H54 (cell line): ENCODE measurements at regions not wholly inside any gene's neighbourhood (a gene's known extent, or its start where the extent isn't known, plus 50 kb on each side); places are given as distances from the start of the nearest gene placed in this dataset.

Experiments
- DNase-seq: peaks from one replicate; pipeline ENCODE4 v3.0.0; 2011; ENCODE audit warnings: low spot score, mixed read lengths; ENCODE audit not compliant: insufficient read length
- FAIRE-seq: peaks from 3 replicates; lab custom pipeline; 2011; peaks lifted over from hg19 to GRCh38; lab: Jason Lieb, UNC
- POLR2A ChIP-seq: IDR thresholded peaks from 2 replicates; pipeline ENCODE4 v1.6.1; 2011; ENCODE audit warnings: low read depth, mild to moderate bottlenecking, low read length

GRCh38 chr11:26777372-26777808 is 55.5 kb upstream of the SLC5A12 start:
- TF ChIP-seq POLR2A: no peak
- no peak for FAIRE-seq
- DNase-seq: no peak

GRCh38 chr11:26778000-26778757 is 56.3 kb upstream of the SLC5A12 start:
- peak; percentile 11 for FAIRE-seq
- no peak for TF ChIP-seq POLR2A
- no peak for DNase-seq

GRCh38 chr11:26779074-26779865 is 57.4 kb upstream of the SLC5A12 start:
- FAIRE-seq (no peak), DNase-seq (no peak)
- TF ChIP-seq POLR2A: no peak

- FAIRE-seq: no peak
- no peak for TF ChIP-seq POLR2A
- DNase-seq: no peak
These were observed 58.7 kb upstream of the SLC5A12 start for GRCh38 chr11:26780376-26781085.

GRCh38 chr11:26782220-26782965 is 60.5 kb upstream of the SLC5A12 start:
- TF ChIP-seq POLR2A: no peak
- FAIRE-seq (no peak), DNase-seq (no peak)

- TF ChIP-seq POLR2A: no peak
- DNase-seq: no peak
- no peak for FAIRE-seq
These were observed 62.1 kb upstream of the SLC5A12 start for GRCh38 chr11:26783997-26784396.

- no peak for FAIRE-seq
- TF ChIP-seq POLR2A: no peak
- no peak for DNase-seq
These were observed 68.9 kb upstream of the SLC5A12 start for GRCh38 chr11:26790738-26791137.

- no peak for TF ChIP-seq POLR2A
- FAIRE-seq: no peak
- DNase-seq: no peak
These were observed 71.1 kb upstream of the SLC5A12 start for GRCh38 chr11:26792941-26793340.

GRCh38 chr11:26793487-26793886 is 71.6 kb upstream of the SLC5A12 start:
- no peak for FAIRE-seq
- no peak for DNase-seq
- TF ChIP-seq POLR2A: no peak

GRCh38 chr11:26801601-26802000 is 79.7 kb upstream of the SLC5A12 start:
- DNase-seq: no peak
- FAIRE-seq: no peak
- no peak for TF ChIP-seq POLR2A

GRCh38 chr11:26805001-26805400 is 83.1 kb upstream of the SLC5A12 start:
- no peak for TF ChIP-seq POLR2A
- no peak for FAIRE-seq
- no peak for DNase-seq

- DNase-seq (no peak), FAIRE-seq (no peak)
These were observed 84.4 kb upstream of the SLC5A12 start for GRCh38 chr11:26806219-26806618.

GRCh38 chr11:26820739-26821138 is 98.9 kb upstream of the SLC5A12 start:
- no peak for FAIRE-seq
- TF ChIP-seq POLR2A: no peak
- DNase-seq: no peak

More at GRCh38 chr11:26806219-26806618, 84.4 kb upstream of the SLC5A12 start:
- TF ChIP-seq POLR2A: no peak
